ENCODE measurements at regions not wholly inside any gene's neighbourhood (a gene's known extent, or its start where the extent isn't known, plus 50 kb on each side); places are given as distances from the start of the nearest gene placed in this dataset.
"Not testable (repeated sequence)": the region's sequence is repeated elsewhere in the genome, so short reads cannot be mapped to it uniquely, and the experiment has no call there.

- in situ Hi-C loops (cut with HindIII; ENCODE audit: low sequenced_read_pairs), result not testable (repeated sequence)
Observed at GRCh38 chr4:131883181-131883580, 1265.9 kb upstream of the PCDH10 start.

DNA sequence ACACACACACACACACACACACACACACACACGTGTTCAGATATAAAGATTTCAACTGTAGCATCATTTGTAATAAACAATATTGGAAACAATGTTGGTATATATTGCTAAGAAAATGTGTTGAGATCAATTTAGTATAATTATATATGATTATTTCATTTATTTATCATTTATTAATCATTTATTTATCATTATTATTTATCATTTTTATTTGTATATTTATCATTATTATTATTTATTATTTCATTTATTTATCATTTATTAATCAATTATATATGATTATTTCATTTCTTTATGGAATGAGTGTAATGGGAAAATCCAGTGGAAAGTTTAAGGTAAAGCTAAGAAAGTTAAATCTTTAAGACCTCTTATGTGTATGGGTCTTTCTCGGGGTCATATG is 1223.4 kb upstream of the PCDH10 start:
- in situ Hi-C loops (cut with HindIII; ENCODE audit: low sequenced_read_pairs), result not testable (repeated sequence)

- in situ Hi-C loops (cut with HindIII; ENCODE audit: low sequenced_read_pairs), result not testable (repeated sequence)
Observed at GRCh38 chr4:131967646-131968045, 1181.4 kb upstream of the PCDH10 start.

- in situ Hi-C loops (cut with HindIII; ENCODE audit: low sequenced_read_pairs), result no loop called here
Observed at GRCh38 chr4:131974730-131975129, 1174.4 kb upstream of the PCDH10 start.

GRCh38 chr4:131975276-131976132 is 1173.6 kb upstream of the PCDH10 start:
- in situ Hi-C loops (cut with HindIII; ENCODE audit: low sequenced_read_pairs), result not testable (repeated sequence)

GRCh38 chr4:131976133-131977002 is 1172.7 kb upstream of the PCDH10 start:
- in situ Hi-C loops (cut with HindIII; ENCODE audit: low sequenced_read_pairs), result not testable (repeated sequence)

DNA sequence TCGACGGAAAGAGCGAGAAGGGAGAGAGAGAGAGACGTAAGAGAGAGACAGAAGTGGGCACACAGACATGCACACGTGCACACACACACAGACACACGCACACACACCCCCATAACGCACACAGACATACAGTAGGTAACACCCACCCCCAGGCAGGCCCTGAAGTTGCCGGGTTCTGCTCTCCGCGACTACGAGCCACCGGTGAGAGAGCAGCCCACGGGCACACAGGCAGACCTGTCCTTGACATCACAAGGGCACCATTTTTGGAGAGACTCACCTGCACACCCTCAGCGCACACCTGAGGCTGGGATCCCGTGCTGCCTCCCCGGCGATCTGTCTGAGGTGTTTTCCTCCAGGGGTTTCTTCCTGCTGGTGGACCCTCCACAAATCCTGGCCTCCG is 1171.0 kb upstream of the PCDH10 start:
- in situ Hi-C loops (cut with HindIII; ENCODE audit: low sequenced_read_pairs), result no loop called here

DNA sequence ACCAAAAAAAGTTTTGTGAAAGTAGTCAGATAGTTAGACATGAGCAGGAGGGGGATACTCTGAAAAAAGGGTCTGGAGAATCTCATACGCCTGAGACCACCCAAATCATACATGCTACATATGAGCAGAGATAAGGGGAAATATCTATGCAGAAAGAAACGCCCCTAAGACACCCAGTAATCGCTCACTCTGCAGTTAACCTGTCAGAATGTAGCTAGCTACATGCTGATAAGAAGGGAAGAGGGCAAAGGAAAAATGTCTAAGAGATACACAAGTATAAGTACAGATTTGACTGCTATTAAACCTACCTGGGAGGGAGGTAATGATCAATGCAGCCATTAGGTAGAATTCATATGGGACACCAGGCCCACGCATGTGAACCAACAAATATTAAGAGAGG is 1159.5 kb upstream of the PCDH10 start:
- in situ Hi-C loops (cut with HindIII; ENCODE audit: low sequenced_read_pairs), result no loop called here

DNA sequence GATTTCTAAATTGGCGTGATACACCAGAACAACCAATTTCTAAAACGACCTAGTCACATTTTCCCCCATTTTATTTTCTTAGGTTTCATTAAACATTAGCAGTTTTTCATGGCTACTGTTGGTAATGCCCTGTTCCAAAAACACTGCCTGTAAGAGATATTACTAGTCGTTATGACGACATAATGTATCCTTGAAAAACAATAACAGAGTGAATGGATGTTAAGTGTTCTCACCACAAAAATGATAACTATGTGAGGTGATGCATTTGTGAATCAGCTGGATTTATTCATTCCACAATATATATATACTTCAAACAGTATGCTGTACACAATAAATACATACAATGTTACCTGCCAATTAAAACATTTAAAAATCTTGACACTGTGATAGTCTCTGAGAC is 1147.6 kb upstream of the PCDH10 start:
- in situ Hi-C loops (cut with HindIII; ENCODE audit: low sequenced_read_pairs), result no loop called here

- in situ Hi-C loops (cut with HindIII; ENCODE audit: low sequenced_read_pairs), result no loop called here
Observed at GRCh38 chr4:132003593-132003992, 1145.5 kb upstream of the PCDH10 start.

DNA sequence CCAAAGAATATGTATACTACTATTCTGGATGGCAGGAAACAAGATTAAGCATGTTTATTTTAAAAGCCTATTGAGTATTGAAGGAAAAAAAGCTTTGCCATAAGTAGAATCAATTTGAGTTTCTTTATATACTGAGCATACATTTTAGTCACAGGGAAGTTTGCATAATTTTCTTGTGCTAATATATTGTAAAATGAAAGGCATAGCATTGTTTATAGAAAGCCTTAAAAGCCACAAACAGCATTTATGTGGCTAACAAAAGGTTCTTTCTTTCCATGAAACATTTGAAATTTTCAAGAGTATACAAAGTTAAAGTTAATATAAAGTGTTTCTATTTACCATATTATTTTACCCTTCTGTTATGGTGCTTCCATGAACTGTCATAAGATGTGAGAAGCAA is 1133.8 kb upstream of the PCDH10 start:
- in situ Hi-C loops (cut with HindIII; ENCODE audit: low sequenced_read_pairs), result no loop called here

GRCh38 chr4:132016703-132017350 is 1132.3 kb upstream of the PCDH10 start:
- in situ Hi-C loops (cut with HindIII; ENCODE audit: low sequenced_read_pairs), result no loop called here

- in situ Hi-C loops (cut with HindIII; ENCODE audit: low sequenced_read_pairs), result no loop called here
Observed at GRCh38 chr4:132026166-132026565, 1122.9 kb upstream of the PCDH10 start.

DNA sequence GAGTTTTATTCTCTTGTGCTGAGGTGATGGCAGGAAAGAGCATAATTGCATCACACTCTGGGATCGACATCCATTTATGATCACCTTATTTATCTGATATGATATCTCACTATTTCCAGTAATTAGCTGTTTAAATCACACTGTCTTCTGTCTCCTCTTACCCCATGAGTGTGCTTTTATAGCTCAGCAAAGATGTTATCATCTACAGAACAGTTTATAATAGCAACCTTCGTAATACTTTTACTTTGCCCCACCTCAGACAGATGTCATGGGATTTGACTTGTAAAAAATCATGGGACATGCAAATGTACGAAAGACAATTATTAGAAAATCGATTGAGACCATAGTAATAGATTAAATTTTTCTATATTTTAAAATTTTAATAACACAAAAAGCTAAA is 1122.3 kb upstream of the PCDH10 start:
- in situ Hi-C loops (cut with HindIII; ENCODE audit: low sequenced_read_pairs), result no loop called here

DNA sequence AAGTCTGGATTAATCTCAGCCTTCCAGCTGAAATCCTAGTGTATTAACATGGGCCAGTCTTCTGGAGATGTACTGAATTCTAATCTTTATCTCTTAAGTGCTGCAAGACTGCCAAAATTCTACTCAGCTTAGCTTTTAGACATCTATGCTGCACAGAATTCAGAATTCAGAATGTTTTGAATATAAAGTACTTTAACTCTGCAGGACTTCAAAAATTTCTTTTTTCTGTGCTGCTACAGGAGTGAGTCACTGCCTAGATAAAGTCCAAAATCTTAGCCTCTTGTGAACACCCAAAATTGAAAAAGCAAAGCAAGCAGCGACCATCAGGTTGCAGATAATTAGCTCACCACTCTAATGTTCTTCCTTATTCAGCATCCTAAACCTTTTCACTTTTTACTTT is 1092.6 kb upstream of the PCDH10 start:
- in situ Hi-C loops (cut with HindIII; ENCODE audit: low sequenced_read_pairs), result no loop called here

DNA sequence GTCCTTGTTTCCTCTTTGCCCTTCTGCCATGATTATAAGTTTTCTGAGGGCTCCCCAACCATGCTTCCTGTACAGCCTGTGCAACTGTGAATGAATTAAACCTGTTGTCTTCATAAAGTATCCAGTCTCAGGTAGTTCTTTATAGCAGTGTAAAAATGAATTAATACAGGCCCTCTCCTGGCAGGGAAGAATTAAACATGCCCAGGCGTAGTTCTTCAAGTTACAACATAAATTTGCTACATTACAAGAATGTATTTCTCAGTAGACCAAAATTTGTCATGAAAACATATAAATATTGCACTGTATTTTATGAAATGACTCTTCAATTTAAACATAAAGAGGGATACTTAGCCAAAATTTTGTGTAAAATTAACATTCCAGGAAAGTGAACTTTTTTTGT is 1089.9 kb upstream of the PCDH10 start:
- in situ Hi-C loops (cut with HindIII; ENCODE audit: low sequenced_read_pairs), result no loop called here

DNA sequence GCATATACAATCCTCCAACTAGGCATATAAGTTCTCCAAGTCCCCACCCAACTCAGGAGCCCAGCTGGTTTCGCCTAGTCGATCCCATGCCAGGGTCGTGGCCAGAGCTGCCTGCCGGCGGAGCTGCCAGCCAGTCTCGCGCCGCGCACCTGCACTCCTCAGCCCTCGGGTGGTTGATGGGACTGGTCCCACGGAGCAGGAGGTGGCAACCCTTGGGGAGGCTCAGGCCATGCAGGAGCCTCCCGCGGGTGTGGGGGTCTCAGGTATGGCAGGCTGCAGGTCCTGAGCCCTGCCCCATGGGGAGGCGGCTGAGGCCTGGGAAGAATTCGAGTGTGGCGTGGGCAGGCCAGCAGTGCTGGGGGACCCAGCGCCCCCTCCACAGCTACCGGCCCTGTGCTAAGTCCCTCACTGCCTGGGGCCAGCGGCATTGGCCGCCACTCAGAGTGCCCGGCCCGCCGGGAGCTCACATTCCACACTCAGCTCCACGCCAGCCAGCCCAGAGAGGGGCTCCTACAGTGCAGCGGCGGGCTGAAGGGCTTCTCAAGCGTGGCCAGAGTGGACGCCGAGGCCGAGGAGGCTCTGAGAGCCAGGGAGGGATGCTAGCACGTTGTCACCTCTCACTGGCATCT is 1086.4 kb upstream of the PCDH10 start:
- in situ Hi-C loops (cut with HindIII; ENCODE audit: low sequenced_read_pairs), result no loop called here

- in situ Hi-C loops (cut with HindIII; ENCODE audit: low sequenced_read_pairs), result no loop called here
Observed at GRCh38 chr4:132063829-132064228, 1085.3 kb upstream of the PCDH10 start.

- in situ Hi-C loops (cut with HindIII; ENCODE audit: low sequenced_read_pairs), result no loop called here
Observed at GRCh38 chr4:132065940-132066495, 1083.1 kb upstream of the PCDH10 start.

DNA sequence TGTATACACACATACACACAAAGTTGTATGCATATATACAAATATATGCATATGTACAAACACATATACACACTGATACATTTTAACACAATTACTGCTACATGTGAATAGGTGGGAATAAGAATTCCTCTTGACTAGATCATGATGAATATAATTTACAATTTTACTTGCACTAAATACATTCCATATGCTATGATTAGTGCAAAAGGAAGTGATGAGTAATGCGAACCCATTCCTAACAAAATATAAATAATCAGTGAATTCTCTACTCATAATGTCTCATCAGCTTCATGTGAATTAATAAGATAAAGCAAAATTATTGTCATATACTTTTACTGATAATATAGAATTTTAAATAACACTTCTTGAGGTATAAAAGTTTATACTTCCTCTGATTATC is 1077.3 kb upstream of the PCDH10 start:
- in situ Hi-C loops (cut with HindIII; ENCODE audit: low sequenced_read_pairs), result no loop called here

- in situ Hi-C loops (cut with HindIII; ENCODE audit: low sequenced_read_pairs), result no loop called here
Observed at GRCh38 chr4:132076829-132077228, 1072.3 kb upstream of the PCDH10 start.
